MM.1S (cell line): ENCODE measurements at regions not wholly inside any gene's neighbourhood (a gene's known extent, or its start where the extent isn't known, plus 50 kb on each side); places are given as distances from the start of the nearest gene placed in this dataset.

ENCODE experiments used
- DNase-seq: peaks from one replicate; pipeline ENCODE4 v3.0.0-alpha.2; 2015
- H2AFZ ChIP-seq: fragments of 300-600 bp; sonication (generic); 2 replicates; pipeline ENCODE4 v1.6.0; 2016; ENCODE audit warnings: antibody characterized with exemption, low read length
- H3F3A ChIP-seq: fragments of 300-600 bp; sonication (generic); 2 replicates; pipeline ENCODE4 v1.6.1; 2016; ENCODE audit warnings: mild to moderate bottlenecking, antibody characterized with exemption, low read length, moderate library complexity, mixed read lengths; ENCODE audit not compliant: insufficient read depth
- H3K27ac ChIP-seq: fragments of 300-600 bp; sonication (generic); 2 replicates; pipeline ENCODE4 v1.5.1; 2016; ENCODE audit warnings: mild to moderate bottlenecking, low read length
- H3K27me3 ChIP-seq: fragments of 300-600 bp; sonication (generic); replicated peaks from 2 replicates; pipeline ENCODE4 v1.6.0; 2016; ENCODE audit warnings: low read length; ENCODE audit not compliant: insufficient read depth
- H3K36me3 ChIP-seq: fragments of 300-600 bp; sonication (generic); replicated peaks from 2 replicates; pipeline ENCODE4 v1.6.1; 2016; ENCODE audit warnings: mild to moderate bottlenecking, low read length, mixed read lengths; ENCODE audit not compliant: insufficient read depth
- H3K4me1 ChIP-seq: fragments of 300-600 bp; sonication (generic); 2 replicates; pipeline ENCODE4 v1.6.1; 2016; ENCODE audit warnings: low read length, mixed read lengths
- H3K4me2 ChIP-seq: fragments of 300-600 bp; sonication (generic); 2 replicates; pipeline ENCODE4 v1.6.0; 2016; ENCODE audit warnings: low read depth, low read length
- H3K4me3 ChIP-seq: fragments of 300-600 bp; sonication (generic); 2 replicates; pipeline ENCODE4 v1.5.1; 2016; ENCODE audit warnings: low read length, mixed read lengths
- H3K79me2 ChIP-seq: fragments of 300-600 bp; sonication (generic); 2 replicates; pipeline ENCODE4 v1.6.1; 2016; ENCODE audit warnings: mixed run types, low read length, mixed read lengths
- H3K9ac ChIP-seq: fragments of 300-600 bp; sonication (generic); 2 replicates; pipeline ENCODE4 v1.6.1; 2016; ENCODE audit warnings: low read length, mixed read lengths
- H3K9me2 ChIP-seq: fragments of 300-600 bp; sonication (generic); replicated peaks from 2 replicates; pipeline ENCODE4 v1.6.1; 2016; ENCODE audit warnings: mild to moderate bottlenecking, low read length, mixed read lengths; ENCODE audit not compliant: insufficient read depth
- H3K9me3 ChIP-seq: fragments of 300-600 bp; sonication (generic); replicated peaks from 2 replicates; pipeline ENCODE4 v1.6.1; 2016; ENCODE audit warnings: mild to moderate bottlenecking, low read length, mixed read lengths; ENCODE audit not compliant: insufficient read depth
- H4K20me1 ChIP-seq: fragments of 300-600 bp; sonication (generic); 2 replicates; pipeline ENCODE4 v1.6.1; 2016; ENCODE audit warnings: mild to moderate bottlenecking, low read length, moderate library complexity, mixed read lengths; ENCODE audit not compliant: insufficient read depth
- EZH2 ChIP-seq: fragments of 300-600 bp; sonication (generic); optimal IDR thresholded peaks from 2 replicates; pipeline ENCODE3; 2017; ENCODE audit warnings: low read depth, mild to moderate bottlenecking, antibody characterized with exemption, low read length, mixed read lengths
- EZH2phosphoT487 ChIP-seq: fragments of 300-600 bp; sonication (generic); IDR thresholded peaks from 2 replicates; pipeline ENCODE4 v1.6.1; 2018; ENCODE audit warnings: antibody characterized with exemption, low read length
- TF ChIP-seq, protein P1 (sequence below): fragments of 300-600 bp; sonication (generic); IDR thresholded peaks from 2 replicates; pipeline ENCODE4 v1.5.1; 2016; ENCODE audit warnings: antibody characterized with exemption, low read length, mixed read lengths

- Histone ChIP-seq H3K9me3 (no peaks in the 10 kb centered on the region), H3K79me2 (no peaks in the 10 kb centered on the region), H4K20me1 (no peaks in the 10 kb centered on the region), H3K9me2 (no peaks in the 10 kb centered on the region), H3F3A (no peaks in the 10 kb centered on the region), H3K4me2 (no peak overlapping the region), H3K4me3 (no peak overlapping the region), H3K4me1 (no peaks in the 10 kb centered on the region), H3K9ac (no peak overlapping the region), H3K36me3 (no peaks in the 10 kb centered on the region), H3K27ac (no peak overlapping the region), H2AFZ (no peak overlapping the region), H3K27me3 (no peaks in the 10 kb centered on the region)
- TF ChIP-seq, protein P1, sequence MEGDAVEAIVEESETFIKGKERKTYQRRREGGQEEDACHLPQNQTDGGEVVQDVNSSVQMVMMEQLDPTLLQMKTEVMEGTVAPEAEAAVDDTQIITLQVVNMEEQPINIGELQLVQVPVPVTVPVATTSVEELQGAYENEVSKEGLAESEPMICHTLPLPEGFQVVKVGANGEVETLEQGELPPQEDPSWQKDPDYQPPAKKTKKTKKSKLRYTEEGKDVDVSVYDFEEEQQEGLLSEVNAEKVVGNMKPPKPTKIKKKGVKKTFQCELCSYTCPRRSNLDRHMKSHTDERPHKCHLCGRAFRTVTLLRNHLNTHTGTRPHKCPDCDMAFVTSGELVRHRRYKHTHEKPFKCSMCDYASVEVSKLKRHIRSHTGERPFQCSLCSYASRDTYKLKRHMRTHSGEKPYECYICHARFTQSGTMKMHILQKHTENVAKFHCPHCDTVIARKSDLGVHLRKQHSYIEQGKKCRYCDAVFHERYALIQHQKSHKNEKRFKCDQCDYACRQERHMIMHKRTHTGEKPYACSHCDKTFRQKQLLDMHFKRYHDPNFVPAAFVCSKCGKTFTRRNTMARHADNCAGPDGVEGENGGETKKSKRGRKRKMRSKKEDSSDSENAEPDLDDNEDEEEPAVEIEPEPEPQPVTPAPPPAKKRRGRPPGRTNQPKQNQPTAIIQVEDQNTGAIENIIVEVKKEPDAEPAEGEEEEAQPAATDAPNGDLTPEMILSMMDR: no peak
- TF ChIP-seq EZH2phosphoT487 (no peak), EZH2 (no peak)
- no peak for DNase-seq
Observed at GRCh38 chr6:104130343-104130742, 729.4 kb downstream of the HACE1 start.

DNA sequence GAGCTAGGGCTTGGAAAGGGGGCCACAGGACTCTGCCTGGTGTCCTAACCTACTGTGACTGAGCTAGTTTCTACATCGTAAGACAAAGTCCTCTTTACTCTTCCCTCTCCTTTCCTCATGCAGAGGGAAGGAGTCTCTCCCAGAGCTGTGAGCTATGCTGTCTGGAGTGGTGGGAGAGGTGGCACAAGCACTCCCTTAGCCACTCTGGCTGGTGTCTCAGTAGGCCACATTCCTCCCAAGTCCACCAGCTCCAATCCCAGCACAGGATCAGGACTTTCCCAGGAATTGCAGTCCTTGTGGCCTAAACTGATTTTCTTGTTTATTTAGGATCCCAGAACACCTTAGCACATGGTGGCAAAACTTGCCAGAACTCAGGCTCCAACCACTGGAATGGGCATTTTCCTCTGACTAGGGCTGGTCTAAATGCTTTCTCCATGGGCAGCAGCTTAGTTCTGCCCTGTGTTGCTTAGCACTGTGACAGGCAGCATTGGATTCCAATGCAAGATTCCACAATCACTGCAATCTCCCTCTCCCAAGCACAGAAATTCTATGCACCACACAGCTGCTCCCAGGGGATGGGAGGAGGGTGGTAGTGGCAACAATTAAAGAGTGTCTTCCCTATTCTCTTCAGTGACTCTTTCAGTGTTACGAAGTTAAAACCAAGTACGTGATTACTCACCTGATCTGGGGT is 733.3 kb downstream of the HACE1 start:
- H3K36me3 ChIP-seq: no peaks in the 10 kb centered on the region
- H3K9me3 ChIP-seq: no peaks in the 10 kb centered on the region
- no peak overlapping the region for H3K27ac ChIP-seq
- H3K4me1 ChIP-seq: no peaks in the 10 kb centered on the region
- no peak for DNase-seq
- no peak overlapping the region for H2AFZ ChIP-seq
- no peak overlapping the region for H3K4me2 ChIP-seq
- no peaks in the 10 kb centered on the region for H3K79me2 ChIP-seq
- H3K9ac ChIP-seq: no peak overlapping the region
- H3K4me3 ChIP-seq: no peak overlapping the region
- no peaks in the 10 kb centered on the region for H3K27me3 ChIP-seq
- TF ChIP-seq EZH2phosphoT487: no peak
- no peak for TF ChIP-seq EZH2
- TF ChIP-seq, protein P1: no peak
- H4K20me1 ChIP-seq: no peaks in the 10 kb centered on the region
- H3F3A ChIP-seq: no peaks in the 10 kb centered on the region
- no peaks in the 10 kb centered on the region for H3K9me2 ChIP-seq

GRCh38 chr6:104123227-104123626 is 736.5 kb downstream of the HACE1 start:
- Histone ChIP-seq H3K27me3 (no peaks in the 10 kb centered on the region), H3K9me3 (no peaks in the 10 kb centered on the region), H3F3A (no peaks in the 10 kb centered on the region), H3K9ac (no peak overlapping the region), H3K36me3 (no peaks in the 10 kb centered on the region), H3K9me2 (no peaks in the 10 kb centered on the region), H3K4me1 (no peaks in the 10 kb centered on the region), H3K4me3 (no peak overlapping the region), H3K27ac (no peak overlapping the region), H2AFZ (no peak overlapping the region), H4K20me1 (no peaks in the 10 kb centered on the region), H3K79me2 (no peaks in the 10 kb centered on the region), H3K4me2 (no peak overlapping the region)
- DNase-seq: no peak
- no peak for TF ChIP-seq EZH2
- TF ChIP-seq EZH2phosphoT487: no peak
- TF ChIP-seq, protein P1: no peak
